Retinal pigment epithelial cell (primary cell): ENCODE measurements at regions not wholly inside any gene's neighbourhood (a gene's known extent, or its start where the extent isn't known, plus 50 kb on each side); places are given as distances from the start of the nearest gene placed in this dataset.

ENCODE experiments used
- DNase-seq: peaks from one replicate; pipeline ENCODE4 v3.0.0-alpha.2; 2010; ENCODE audit warnings: low read depth
- H3K4me3 ChIP-seq: 2 replicates; pipeline ENCODE4 v1.5.1; 2011; ENCODE audit warnings: mild to moderate bottlenecking, low read length, control low read depth, moderate library complexity
- CTCF ChIP-seq: conservative IDR thresholded peaks from 2 replicates; pipeline ENCODE4 v1.5.1; 2011; ENCODE audit warnings: low read depth, low read length, control low read depth, inconsistent platforms

- no peak for TF ChIP-seq CTCF
- H3K4me3 ChIP-seq = no peak overlapping the region
- DNase-seq = no peak
These were observed 502.6 kb upstream of the CDH6 start for GRCh38 chr5:30690931-30691330.

DNA sequence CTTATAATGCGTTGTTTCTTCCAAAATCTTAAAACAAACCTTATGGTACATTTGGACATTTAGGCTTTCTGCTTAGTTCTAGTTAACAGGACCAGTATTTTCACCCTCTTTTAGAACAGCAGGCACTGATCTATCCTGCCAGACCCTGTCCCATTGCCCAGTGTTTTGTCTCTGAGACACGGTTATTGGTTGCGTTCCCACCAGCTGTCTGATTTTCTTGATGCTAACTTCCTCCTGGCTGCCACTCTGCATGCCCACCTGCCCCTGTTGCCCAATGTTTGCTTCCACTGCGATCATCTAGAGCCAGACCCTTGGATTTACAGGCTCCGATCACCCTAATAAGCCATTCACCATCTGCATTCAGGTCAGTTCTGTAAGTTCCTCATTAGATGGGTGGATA is 506.0 kb upstream of the CDH6 start:
- TF ChIP-seq CTCF = no peak
- no peak overlapping the region for H3K4me3 ChIP-seq
- no peak for DNase-seq

DNA sequence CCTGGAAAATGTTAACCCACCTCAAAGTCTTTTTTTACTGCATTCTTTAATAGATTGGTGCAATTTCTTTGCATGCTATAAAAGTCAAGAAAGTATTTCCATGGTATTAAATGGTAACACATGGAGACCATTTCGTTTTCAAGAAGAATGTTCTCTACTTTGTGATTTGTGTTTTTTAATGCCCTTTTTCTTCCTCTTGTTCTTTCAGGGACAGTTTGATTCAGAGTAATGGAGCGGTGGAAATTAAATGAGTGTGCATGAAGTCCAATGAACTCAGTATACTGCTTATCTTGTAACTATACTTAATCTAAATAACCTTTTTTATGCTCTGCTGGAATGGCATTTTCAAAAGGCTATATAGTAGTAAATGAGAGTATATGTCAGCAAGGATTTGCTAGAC is 507.0 kb upstream of the CDH6 start:
- TF ChIP-seq CTCF = no peak
- H3K4me3 ChIP-seq = no peak overlapping the region
- no peak for DNase-seq

DNA sequence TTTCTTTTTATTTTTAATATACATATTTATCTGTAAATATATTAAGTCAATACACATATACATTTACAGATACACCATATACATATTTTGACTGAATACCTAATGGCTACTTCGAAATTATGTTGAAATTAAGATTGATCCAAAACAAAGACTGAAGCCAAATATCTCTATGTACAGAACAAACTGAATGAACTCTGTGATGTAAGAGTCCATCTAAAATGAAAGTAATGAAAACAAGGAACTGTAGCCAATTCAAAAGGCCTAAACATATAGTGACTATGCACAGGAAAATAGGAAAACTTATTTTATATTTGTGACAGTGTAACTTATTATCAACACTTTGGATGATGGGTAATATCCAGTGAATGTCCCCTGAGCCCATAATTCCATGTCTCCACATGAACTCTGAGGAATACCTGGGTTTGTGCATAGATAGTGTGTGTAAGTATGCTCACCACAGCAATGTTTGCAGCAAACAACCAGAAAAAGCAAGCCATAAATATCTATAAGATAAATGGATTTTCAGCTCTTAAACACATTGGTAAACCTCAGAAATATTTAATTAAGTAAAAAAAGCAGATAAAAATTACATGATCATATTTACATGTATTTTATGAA is 517.2 kb upstream of the CDH6 start:
- no peak for TF ChIP-seq CTCF
- no peak overlapping the region for H3K4me3 ChIP-seq
- no peak for DNase-seq

- TF ChIP-seq CTCF = no peak
- no peak overlapping the region for H3K4me3 ChIP-seq
- DNase-seq = no peak
These were observed 526.2 kb upstream of the CDH6 start for GRCh38 chr5:30667293-30667692.

DNA sequence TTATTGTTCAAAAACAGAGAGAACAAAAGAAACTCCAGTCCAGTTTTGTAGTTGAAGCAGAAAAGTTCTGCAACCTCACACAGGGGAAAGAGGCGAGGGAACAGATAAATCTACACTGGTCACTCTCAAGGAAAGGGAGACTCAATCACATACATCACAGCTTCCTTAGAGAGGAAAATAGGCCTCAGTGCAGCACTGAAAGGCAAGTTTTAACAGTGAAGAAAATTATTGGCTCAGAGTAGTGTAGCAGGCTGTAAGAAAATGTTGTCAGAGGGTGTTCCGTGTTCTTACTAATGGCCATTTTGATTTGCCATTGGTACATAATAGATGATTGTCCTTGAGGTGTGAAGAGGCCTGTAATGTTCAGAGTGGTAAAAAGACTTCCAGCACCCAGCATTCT is 530.0 kb upstream of the CDH6 start:
- H3K4me3 ChIP-seq = no peak overlapping the region
- no peak for DNase-seq
- TF ChIP-seq CTCF = no peak

- no peak overlapping the region for H3K4me3 ChIP-seq
- DNase-seq = no peak
- no peak for TF ChIP-seq CTCF
These were observed 531.1 kb upstream of the CDH6 start for GRCh38 chr5:30662373-30662772.
